IMR-90 (cell line): ENCODE measurements at regions not wholly inside any gene's neighbourhood (a gene's known extent, or its start where the extent isn't known, plus 50 kb on each side); places are given as distances from the start of the nearest gene placed in this dataset.

Experiments
- ATAC-seq: fragments of 200-7000 bp; cut with Tn5 transposase; 2 replicates; pipeline ENCODE4 v1.9.1; 2020; ENCODE audit warnings: low read depth, mild to moderate bottlenecking, moderate library complexity
- BruUV-seq: library from RNA; stranded (reverse); fragments of 400-500 nt; replicated peaks from 2 replicates; lab custom pipeline; 2021; lab: Mats Ljungman, UMichigan
- CTCF ChIA-PET: fragments of 300-600 bp; formaldehyde crosslinking; extraction: SDS; loops from one replicate; lab custom pipeline; 2021; ENCODE audit warnings: antibody characterized with exemption; lab: Yijun Ruan, JAX
- POLR2A ChIA-PET: fragments of 300-600 bp; sonication (Branson Sonifier 250); formaldehyde crosslinking; loops from one replicate; lab custom pipeline; 2022; ENCODE audit warnings: antibody characterized with exemption; ENCODE audit not compliant: unreplicated experiment; lab: Charles Lee
- DNase-seq: peaks from one replicate; pipeline ENCODE4 v3.0.0; 2013
- H2AFZ ChIP-seq: replicated peaks from 2 replicates; pipeline ENCODE3; 2013; ENCODE audit warnings: low read length, mild to moderate bottlenecking; ENCODE audit not compliant: poor library complexity
- H2AK5ac ChIP-seq: 2 replicates; pipeline ENCODE4 v1.6.1; 2013; ENCODE audit warnings: low read depth, low read length, inconsistent platforms
- H2AK9ac ChIP-seq: replicated peaks from 2 replicates; pipeline ENCODE3; 2013; ENCODE audit warnings: mild to moderate bottlenecking, low read depth, low read length, moderate library complexity; ENCODE audit not compliant: poor library complexity
- H2BK120ac ChIP-seq: 2 replicates; pipeline ENCODE4 v1.6.1; 2013; ENCODE audit warnings: low read depth, low read length, inconsistent platforms
- H2BK15ac ChIP-seq: 3 replicates; pipeline ENCODE4 v1.6.1; 2013; ENCODE audit warnings: low read depth, low read length, inconsistent platforms
- H2BK20ac ChIP-seq: 2 replicates; pipeline ENCODE4 v1.6.1; 2013; ENCODE audit warnings: low read depth, mild to moderate bottlenecking, inconsistent platforms, low read length, moderate library complexity
- H2BK5ac ChIP-seq: 2 replicates; pipeline ENCODE4 v1.6.1; 2013; ENCODE audit warnings: mild to moderate bottlenecking, low read depth, low read length, inconsistent platforms; ENCODE audit not compliant: poor library complexity, severe bottlenecking
- H3K14ac ChIP-seq: replicated peaks from 2 replicates; pipeline ENCODE4 v1.6.1; 2013; ENCODE audit warnings: low read depth, low read length, inconsistent platforms
- H3K18ac ChIP-seq: 2 replicates; pipeline ENCODE4 v1.6.1; 2013; ENCODE audit warnings: low read depth, low read length, control low read depth
- H3K23ac ChIP-seq: 2 replicates; pipeline ENCODE4 v1.6.1; 2013; ENCODE audit warnings: low read depth, low read length, inconsistent platforms
- H3K27ac ChIP-seq: 2 replicates; pipeline ENCODE4 v1.5.1; 2013; ENCODE audit warnings: mild to moderate bottlenecking, control low read depth, low read length; ENCODE audit not compliant: insufficient read depth
- H3K27me3 ChIP-seq: 2 replicates; pipeline ENCODE4 v1.6.1; 2013; ENCODE audit warnings: low read length; ENCODE audit not compliant: control insufficient read depth, insufficient read depth
- H3K36me3 ChIP-seq: 2 replicates; pipeline ENCODE4 v1.6.1; 2013; ENCODE audit warnings: low read length, mixed read lengths; ENCODE audit not compliant: control insufficient read depth, insufficient read depth
- H3K4ac ChIP-seq: 2 replicates; pipeline ENCODE4 v1.6.1; 2013; ENCODE audit warnings: low read depth, low read length, inconsistent platforms
- H3K4me1 ChIP-seq: 2 replicates; pipeline ENCODE4 v1.6.1; 2013; ENCODE audit warnings: low read length, mixed read lengths; ENCODE audit not compliant: control insufficient read depth, insufficient read depth
- H3K4me2 ChIP-seq: 2 replicates; pipeline ENCODE4 v1.6.1; 2013; ENCODE audit warnings: low read depth, mild to moderate bottlenecking, control low read depth, low read length, moderate library complexity
- H3K4me3 ChIP-seq: 2 replicates; pipeline ENCODE4 v1.5.1; 2013; ENCODE audit warnings: low read depth, mild to moderate bottlenecking, control low read depth, low read length, moderate library complexity; ENCODE audit not compliant: insufficient read depth
- H3K56ac ChIP-seq: 2 replicates; pipeline ENCODE4 v1.6.1; 2013; ENCODE audit warnings: low read length, inconsistent platforms; ENCODE audit not compliant: insufficient read depth; ENCODE audit errors: extremely low read depth
- H3K79me1 ChIP-seq, 2 experiments: 2 replicates each; pipeline ENCODE4 v1.6.1; 2013; ENCODE audit warnings: low read length in 2 of 2, inconsistent platforms in 1 of 2, low read depth in 1 of 2
- H3K9ac ChIP-seq: 2 replicates; pipeline ENCODE4 v1.6.1; 2013; ENCODE audit warnings: low read depth, low read length, control low read depth
- H3K9me1 ChIP-seq: 2 replicates; pipeline ENCODE4 v1.6.1; 2013; ENCODE audit warnings: low read length, inconsistent platforms; ENCODE audit not compliant: insufficient read depth
- H3K9me3 ChIP-seq: 2 replicates; pipeline ENCODE4 v1.6.1; 2013; ENCODE audit warnings: low read length; ENCODE audit not compliant: control insufficient read depth, insufficient read depth
- H4K20me1 ChIP-seq: 2 replicates; pipeline ENCODE4 v1.6.1; 2013; ENCODE audit warnings: low read length, inconsistent platforms; ENCODE audit not compliant: insufficient read depth
- H4K5ac ChIP-seq: 2 replicates; pipeline ENCODE4 v1.6.1; 2013; ENCODE audit warnings: mild to moderate bottlenecking, low read depth, low read length, control low read depth
- H4K8ac ChIP-seq, 2 experiments: 2 replicates each; pipeline ENCODE4 v1.6.1; 2013; ENCODE audit warnings: low read depth in 2 of 2, low read length in 2 of 2, control low read depth in 1 of 2, inconsistent platforms in 1 of 2
- H4K91ac ChIP-seq: 2 replicates; pipeline ENCODE4 v1.6.1; 2013; ENCODE audit warnings: low read depth, low read length, inconsistent platforms; ENCODE audit not compliant: insufficient read depth
- CEBPB ChIP-seq: IDR thresholded peaks from 2 replicates; pipeline ENCODE4 v1.6.1; 2012; ENCODE audit warnings: low read depth, low read length, improper control_type of control experiment
- CHD1 ChIP-seq: IDR thresholded peaks from 2 replicates; pipeline ENCODE4 v1.6.1; 2012; ENCODE audit warnings: low read depth, low read length, improper control_type of control experiment
- MAFK ChIP-seq: IDR thresholded peaks from 2 replicates; pipeline ENCODE4 v1.6.1; 2012; ENCODE audit warnings: low read depth, low read length, improper control_type of control experiment
- MXI1 ChIP-seq: IDR thresholded peaks from 2 replicates; pipeline ENCODE4 v1.6.1; 2012; ENCODE audit warnings: low read depth, mild to moderate bottlenecking, low read length, moderate library complexity, borderline replicate concordance
- NFE2L2 ChIP-seq: fragments of 150-350 bp; IDR thresholded peaks from 2 replicates; pipeline ENCODE4 v1.6.1; 2016; ENCODE audit warnings: low read depth, mild to moderate bottlenecking, low read length
- POLR2A ChIP-seq: IDR thresholded peaks from 2 replicates; pipeline ENCODE4 v1.6.1; 2012; ENCODE audit warnings: mild to moderate bottlenecking, low read depth, low read length
- RAD21 ChIP-seq: IDR thresholded peaks from 2 replicates; pipeline ENCODE4 v1.6.1; 2012; ENCODE audit warnings: low read length, improper control_type of control experiment
- RCOR1 ChIP-seq: IDR thresholded peaks from 2 replicates; pipeline ENCODE4 v1.6.1; 2012; ENCODE audit warnings: mild to moderate bottlenecking, low read length, improper control_type of control experiment; ENCODE audit not compliant: insufficient replicate concordance
- WGBS, 2 experiments: methylation state at CpG; one replicate each; pipeline versions ENCODE4 v1.1.5 to v1.1.7; 2013; ENCODE audit warnings: missing lambda C conversion rate in 2 of 2; ENCODE audit not compliant: insufficient read length in 1 of 2; ENCODE audit errors: extremely low coverage in 2 of 2; 5-methylcytosine and 5-hydroxymethylcytosine counted together
- dilution Hi-C: fragments of 300-500 bp; cut with HindIII; formaldehyde crosslinking; loops from one replicate; pipeline ENCODE4 v1.14.3; 2018; ENCODE audit warnings: low sequenced_read_pairs; ENCODE audit not compliant: unreplicated experiment
- in situ Hi-C: fragments of 300-500 bp; cut with MboI; formaldehyde crosslinking; loops from 3 replicates; pipeline ENCODE4 v1.14.3; 2019; ENCODE audit warnings: low sequenced_read_pairs, inconsistent platforms, mixed read lengths
- intact Hi-C: fragments of 100-400 bp; cut with micrococcal nuclease; formaldehyde crosslinking; loops from 2 replicates; pipeline ENCODE4 v1.10.0; 2022
- TF ChIP-seq, protein P1 (sequence below): conservative IDR thresholded peaks from 2 replicates; pipeline ENCODE4 v1.5.1; 2012; ENCODE audit warnings: mild to moderate bottlenecking, low read depth, low read length, improper control_type of control experiment
- TF ChIP-seq, protein P2 (sequence below): fragments of 150-350 bp; IDR thresholded peaks from 2 replicates; pipeline ENCODE4 v1.6.1; 2017; ENCODE audit warnings: mild to moderate bottlenecking, antibody characterized with exemption, low read length, low read depth

DNA sequence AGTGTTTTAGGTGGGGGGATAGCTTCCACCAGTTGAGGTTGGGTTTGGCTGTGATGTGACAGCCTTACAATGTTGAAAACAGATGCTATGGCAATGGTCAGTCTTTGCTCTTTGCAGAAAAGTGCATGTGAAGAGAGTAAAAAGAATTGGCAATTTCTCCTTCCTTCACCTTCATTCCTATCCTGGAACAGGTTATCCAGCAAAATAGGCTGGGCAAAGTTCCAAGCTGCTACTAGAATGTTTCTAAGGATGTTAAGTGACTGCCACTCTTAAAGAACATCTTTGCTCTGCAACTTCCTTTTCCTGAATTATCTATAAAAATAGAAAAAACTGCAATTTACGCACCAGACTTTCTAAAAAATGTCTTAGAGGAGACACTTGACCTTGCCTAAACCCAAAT is 50.1 kb upstream of the MYCBP2 start:
- POLR2A ChIA-PET, result interaction anchor here (0.6 kb wide), 1 partner anchor 80 kb away, joined by 3 read pairs; no protein-coding TSS in a partner anchor
- no peak for ATAC-seq

More for the DNA sequence above, 50.1 kb upstream of the MYCBP2 start:
- Histone ChIP-seq H3K9ac (no peak overlapping the region), H3K27me3 (peaks cover 1% of the 10 kb centered on the region), H3K9me1 (no peaks in the 10 kb centered on the region), H2BK20ac (no peak overlapping the region), H3K27ac (no peak overlapping the region), H3K18ac (no peak overlapping the region), H2BK5ac (no peak overlapping the region), H2BK120ac (no peak overlapping the region), H3K14ac (no peak overlapping the region), H3K36me3 (no peaks in the 10 kb centered on the region), H4K91ac (no peak overlapping the region), H4K5ac (no peak overlapping the region), H3K4me2 (no peak overlapping the region), H2AK9ac (no peak overlapping the region), H2AK5ac (no peak overlapping the region), H3K4ac (no peak overlapping the region), H3K79me1 (no peaks in the 10 kb centered on the region), H3K4me3 (no peak overlapping the region), H2BK15ac (no peak overlapping the region), H4K8ac (no peak overlapping the region), H3K4me1 (no peaks in the 10 kb centered on the region), H3K56ac (no peak overlapping the region), H4K20me1 (no peaks in the 10 kb centered on the region), H2AFZ (no peak overlapping the region), H3K9me3 (no peaks in the 10 kb centered on the region), H3K23ac (no peak overlapping the region)
- TF ChIP-seq, protein P1, sequence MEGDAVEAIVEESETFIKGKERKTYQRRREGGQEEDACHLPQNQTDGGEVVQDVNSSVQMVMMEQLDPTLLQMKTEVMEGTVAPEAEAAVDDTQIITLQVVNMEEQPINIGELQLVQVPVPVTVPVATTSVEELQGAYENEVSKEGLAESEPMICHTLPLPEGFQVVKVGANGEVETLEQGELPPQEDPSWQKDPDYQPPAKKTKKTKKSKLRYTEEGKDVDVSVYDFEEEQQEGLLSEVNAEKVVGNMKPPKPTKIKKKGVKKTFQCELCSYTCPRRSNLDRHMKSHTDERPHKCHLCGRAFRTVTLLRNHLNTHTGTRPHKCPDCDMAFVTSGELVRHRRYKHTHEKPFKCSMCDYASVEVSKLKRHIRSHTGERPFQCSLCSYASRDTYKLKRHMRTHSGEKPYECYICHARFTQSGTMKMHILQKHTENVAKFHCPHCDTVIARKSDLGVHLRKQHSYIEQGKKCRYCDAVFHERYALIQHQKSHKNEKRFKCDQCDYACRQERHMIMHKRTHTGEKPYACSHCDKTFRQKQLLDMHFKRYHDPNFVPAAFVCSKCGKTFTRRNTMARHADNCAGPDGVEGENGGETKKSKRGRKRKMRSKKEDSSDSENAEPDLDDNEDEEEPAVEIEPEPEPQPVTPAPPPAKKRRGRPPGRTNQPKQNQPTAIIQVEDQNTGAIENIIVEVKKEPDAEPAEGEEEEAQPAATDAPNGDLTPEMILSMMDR, result no peak
- TF ChIP-seq RCOR1 (no peak), CEBPB (no peak), NFE2L2 (no peak), MXI1 (no peak), RAD21 (no peak), POLR2A (no peak), CHD1 (no peak), MAFK (no peak)
- TF ChIP-seq, protein P2, sequence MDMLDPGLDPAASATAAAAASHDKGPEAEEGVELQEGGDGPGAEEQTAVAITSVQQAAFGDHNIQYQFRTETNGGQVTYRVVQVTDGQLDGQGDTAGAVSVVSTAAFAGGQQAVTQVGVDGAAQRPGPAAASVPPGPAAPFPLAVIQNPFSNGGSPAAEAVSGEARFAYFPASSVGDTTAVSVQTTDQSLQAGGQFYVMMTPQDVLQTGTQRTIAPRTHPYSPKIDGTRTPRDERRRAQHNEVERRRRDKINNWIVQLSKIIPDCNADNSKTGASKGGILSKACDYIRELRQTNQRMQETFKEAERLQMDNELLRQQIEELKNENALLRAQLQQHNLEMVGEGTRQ, result no peak
- no CpG with 5 or more reads among the region's 1 CpG for WGBS, 2 experiments
- intact Hi-C loops (no loop called here), dilution Hi-C loops (no loop called here), in situ Hi-C loops (no loop called here)
- no TSS peak for BruUV-seq
- CTCF ChIA-PET, result no interaction called here
- no peak for DNase-seq
